Epithelial cell of prostate (primary cell): ENCODE measurements at regions not wholly inside any gene's neighbourhood (a gene's known extent, or its start where the extent isn't known, plus 50 kb on each side); places are given as distances from the start of the nearest gene placed in this dataset.
A peak's percentile ranks its signal among the peaks of the same experiment; 100 is the strongest.
"Not testable (repeated sequence)": the region's sequence is repeated elsewhere in the genome, so short reads cannot be mapped to it uniquely, and the experiment has no call there.

Source experiments
- DNase-seq: peaks from one replicate; pipeline ENCODE4 v3.0.0-alpha.2; 2011; ENCODE audit warnings: low read depth, low spot score
- H3K27ac ChIP-seq: fragments of 450-650 bp; 2 replicates; pipeline ENCODE4 v1.5.1; 2017; ENCODE audit warnings: mild to moderate bottlenecking

DNA sequence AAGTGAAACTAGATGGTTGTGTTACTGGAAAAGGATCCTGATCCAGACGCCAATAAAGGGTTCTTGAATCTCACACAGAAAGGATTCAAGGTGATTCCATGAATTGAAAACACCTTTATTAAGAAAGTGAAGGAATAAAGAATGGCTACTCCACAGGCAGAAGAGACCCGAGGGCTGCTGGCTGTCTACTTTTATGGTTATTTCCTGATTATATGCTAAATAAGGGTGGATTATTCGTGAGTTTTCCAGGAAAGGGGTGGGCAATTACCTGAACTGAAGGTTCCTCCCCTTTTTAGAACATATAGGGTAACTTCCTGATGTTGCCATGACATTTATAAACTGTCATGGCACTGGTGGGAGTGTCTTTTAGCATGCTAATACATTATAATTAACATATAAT, 50.9 kb upstream of the WARS2 start:
- no peak overlapping the region for H3K27ac ChIP-seq
- no peak for DNase-seq

DNA sequence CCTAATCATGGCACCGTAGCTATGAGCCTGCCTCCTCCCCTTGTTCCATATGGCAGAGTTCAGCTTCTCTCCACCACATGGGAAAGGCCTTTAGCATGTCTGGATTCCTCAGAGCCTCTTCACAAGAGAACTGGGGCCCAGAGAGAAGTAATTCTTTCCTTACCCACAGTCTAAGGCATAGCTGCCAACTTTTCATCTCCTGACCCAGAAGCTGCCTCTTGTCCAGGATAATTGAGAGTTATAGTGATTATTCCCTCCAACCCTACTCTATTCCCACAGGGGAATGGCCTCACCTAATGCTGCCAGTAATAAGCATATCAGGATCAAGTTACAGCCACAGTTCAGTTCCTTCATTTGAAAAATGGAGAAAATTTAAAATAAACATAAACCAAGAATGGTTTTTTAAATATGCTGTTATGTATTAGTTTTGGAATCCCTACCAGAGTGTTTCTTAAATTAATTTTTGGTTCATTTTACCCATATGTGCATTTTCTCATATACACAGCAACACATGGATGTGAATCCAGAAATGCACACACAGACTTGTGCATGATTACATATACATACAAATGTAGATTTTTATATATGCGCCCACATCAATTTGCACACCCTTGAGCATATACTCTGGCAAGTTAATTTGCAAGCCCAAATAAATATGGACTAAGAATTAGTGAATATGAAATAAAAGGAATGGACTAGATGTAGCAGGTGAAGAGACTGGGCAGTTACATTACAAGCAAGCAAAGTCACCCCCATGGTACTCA, 63.9 kb upstream of the WARS2 start:
- no peak overlapping the region for H3K27ac ChIP-seq
- DNase-seq = no peak

DNA sequence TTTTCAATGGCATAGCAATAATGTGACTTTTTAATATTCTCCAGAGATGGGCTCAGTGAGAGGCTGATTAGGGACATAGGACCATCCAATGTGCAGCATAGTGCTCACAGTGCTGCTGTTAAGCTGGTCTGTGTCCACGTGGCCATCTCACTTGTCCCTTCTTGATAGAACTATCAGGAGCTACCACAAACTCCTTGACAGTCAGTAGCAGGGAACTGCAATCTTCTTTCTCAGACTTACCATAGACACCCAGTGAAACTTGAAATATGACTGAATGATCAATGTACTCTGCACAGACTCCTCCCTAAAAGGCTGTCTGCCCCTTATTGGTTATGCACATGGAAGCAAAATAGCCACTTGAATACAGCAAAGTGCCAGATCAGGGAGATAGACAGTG, 64.5 kb upstream of the WARS2 start:
- H3K27ac ChIP-seq = no peak overlapping the region
- DNase-seq = no peak

DNA sequence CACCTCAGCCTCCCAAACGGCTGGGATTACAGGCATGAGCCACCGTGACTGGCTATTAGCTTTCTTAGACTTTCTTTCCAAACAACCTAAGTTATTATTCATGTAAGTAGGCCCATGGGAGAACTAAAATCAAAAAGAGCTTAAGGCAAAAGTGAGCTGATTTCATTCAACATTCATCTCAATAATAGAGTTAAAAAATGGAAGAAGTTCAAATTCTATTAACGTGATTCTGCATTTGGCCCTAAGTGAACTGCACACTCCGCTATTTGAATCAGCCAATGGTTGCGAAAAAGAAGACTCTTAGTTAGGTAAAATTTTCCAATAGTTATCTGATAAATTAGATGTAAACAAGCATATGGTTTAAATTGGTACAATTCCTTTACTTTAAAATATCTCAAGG, 68.6 kb upstream of the WARS2 start:
- no peak for DNase-seq
- H3K27ac ChIP-seq = no peak overlapping the region

DNA sequence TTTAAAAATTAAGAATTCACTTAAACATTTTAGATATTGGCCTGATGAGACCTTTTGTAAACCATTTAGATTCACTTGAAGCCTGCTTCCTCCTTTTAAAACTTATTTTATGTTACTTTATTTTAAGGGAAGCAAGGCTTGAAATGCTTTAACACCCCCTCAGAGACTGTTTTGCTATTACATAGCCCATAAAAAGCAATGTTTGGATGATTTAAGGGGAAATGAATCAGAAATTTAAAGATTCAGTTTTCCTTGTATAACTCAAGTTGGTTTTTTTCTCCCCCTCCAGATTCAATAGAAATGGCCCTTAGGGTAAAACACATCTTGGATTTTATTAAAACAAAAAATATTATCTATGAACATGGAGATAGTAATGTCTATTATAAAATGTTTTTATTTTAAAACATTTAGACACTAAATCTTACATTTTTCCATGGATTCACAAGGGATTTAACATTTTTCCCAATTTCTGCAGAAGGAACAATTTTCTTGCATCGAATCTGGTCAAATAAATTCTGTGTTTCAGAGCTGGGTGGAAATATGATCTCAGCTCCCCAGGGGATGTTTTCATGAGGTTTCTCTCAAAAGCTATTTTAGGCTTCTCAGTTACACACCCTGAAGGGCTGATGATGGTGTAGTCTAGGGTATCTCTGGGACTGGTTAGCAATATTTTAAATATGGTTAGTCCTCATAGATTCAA, 69.3 kb upstream of the WARS2 start:
- H3K27ac ChIP-seq = no peak overlapping the region
- no peak for DNase-seq

DNA sequence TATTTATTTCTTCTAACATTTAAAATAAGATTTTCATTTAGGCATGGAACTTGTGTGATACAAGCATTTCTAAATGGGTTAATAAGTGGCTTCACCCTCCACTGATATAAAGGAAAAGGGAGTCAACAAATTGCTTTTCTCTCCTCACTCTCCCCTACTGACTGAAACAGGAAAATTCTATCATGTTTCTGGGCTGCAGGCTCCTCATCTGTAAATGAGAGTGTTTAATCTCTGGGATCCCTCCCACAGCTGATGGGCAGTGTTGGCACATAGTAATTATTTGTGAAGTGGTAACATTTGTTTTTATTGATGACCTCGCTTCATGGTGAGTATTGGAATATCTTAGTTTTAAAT, 69.8 kb upstream of the WARS2 start:
- H3K27ac ChIP-seq = no peak overlapping the region
- no peak for DNase-seq

DNA sequence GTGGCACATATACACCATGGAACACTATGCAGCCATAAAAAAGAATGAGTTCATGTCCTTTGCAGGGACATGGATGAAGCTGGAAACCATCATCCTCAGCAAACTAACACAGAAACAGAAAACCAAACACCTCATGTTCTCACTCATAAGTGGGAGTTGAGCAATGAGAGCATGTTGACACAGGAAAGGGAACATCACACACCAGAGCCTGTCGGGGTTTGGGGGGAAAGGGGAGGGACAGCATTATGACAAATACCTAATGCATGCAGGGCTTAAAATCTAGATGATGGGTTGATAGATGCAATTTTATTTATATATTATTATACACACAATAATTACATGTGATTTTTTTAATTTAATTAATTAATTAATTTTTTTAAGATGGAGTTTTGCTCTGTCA, 72.8 kb upstream of the WARS2 start:
- peak; percentile 12 for DNase-seq
- H3K27ac ChIP-seq = not testable (repeated sequence)

DNA sequence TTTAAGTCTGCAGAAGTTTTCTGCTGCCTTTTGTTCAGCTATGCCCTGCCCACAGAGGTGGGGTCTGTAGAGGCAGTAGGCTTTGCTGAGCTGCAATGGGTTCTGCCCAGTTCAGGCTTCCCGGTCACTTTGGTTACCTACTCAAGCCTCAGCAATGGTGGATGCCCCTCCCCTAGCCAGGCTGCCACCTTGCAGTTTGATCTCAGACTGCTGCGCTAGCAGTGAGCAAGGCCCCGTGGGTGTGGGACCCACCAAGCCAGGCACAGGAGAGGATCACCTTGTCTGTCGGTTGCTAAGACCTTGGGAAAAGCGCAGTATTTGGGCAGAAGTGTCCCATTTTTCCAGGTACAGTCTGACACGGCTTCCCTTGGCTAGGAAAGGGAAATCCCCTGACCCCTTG, 74.5 kb upstream of the WARS2 start:
- DNase-seq, H3K27ac ChIP-seq: not testable (repeated sequence)

DNA sequence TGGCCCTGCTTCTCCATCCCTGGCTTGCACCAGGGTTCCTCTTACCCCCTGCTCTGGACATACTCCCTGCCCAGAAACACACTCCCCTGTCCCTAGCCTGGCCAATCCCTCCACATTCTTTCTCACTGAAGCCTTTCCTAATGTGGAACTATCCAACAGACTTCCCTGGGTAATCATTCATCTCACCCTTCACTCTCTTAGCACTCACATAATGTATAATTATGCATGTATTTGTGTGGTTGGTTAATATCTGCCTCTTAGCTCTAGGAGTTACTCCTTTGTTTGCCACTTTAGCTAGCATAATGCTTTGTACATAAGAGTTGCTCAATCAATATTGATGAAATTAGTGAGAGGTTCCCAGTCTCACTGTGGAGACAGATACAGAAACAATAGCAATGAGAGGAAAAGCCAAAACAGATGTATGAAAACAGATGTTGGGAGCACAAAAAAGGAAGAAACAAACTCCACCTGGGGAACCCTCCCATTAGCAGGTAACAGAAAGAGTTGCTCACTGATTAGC, 76.9 kb upstream of the WARS2 start:
- H3K27ac ChIP-seq = no peak overlapping the region
- DNase-seq = no peak

DNA sequence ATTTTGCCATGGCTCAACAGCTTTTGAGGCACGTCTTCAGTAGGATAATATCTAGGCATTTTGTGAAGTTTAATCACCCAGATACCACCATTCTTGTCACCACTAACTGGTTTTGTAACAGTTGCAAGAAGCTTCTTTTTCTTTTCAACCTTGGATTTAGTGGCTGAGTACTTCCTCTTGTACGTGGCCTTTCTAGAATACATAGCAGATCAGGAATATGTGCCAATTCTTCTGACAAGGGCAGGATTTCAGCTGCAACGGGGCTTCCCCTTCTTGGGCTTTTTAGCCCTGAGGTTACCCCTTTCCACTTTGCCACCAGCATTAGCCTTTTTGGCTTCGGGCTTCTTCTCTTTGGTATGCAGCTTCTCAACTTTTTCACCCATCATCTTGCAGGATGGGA, 79.3 kb upstream of the WARS2 start:
- no peak for DNase-seq
- H3K27ac ChIP-seq = no peak overlapping the region

DNA sequence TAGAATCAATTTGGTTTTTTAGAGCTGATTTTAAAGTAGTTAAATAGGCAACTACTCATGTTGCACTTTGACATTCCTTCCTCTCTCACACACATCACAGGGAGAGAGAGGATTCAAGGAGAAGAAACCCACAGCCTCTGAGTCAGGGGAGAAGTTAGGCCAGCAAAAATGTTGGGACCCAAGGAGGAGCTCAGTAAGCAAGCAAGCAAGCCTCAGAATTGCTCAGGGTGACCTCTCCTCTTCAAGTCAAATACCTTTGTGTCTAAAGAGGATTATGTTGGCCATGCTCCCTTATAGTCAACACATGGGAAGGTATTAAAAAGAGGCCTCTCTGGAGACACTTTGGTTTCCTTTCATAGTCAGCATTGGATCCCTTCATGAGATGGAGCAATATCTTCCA, 80.5 kb upstream of the WARS2 start:
- no peak overlapping the region for H3K27ac ChIP-seq
- no peak for DNase-seq

DNA sequence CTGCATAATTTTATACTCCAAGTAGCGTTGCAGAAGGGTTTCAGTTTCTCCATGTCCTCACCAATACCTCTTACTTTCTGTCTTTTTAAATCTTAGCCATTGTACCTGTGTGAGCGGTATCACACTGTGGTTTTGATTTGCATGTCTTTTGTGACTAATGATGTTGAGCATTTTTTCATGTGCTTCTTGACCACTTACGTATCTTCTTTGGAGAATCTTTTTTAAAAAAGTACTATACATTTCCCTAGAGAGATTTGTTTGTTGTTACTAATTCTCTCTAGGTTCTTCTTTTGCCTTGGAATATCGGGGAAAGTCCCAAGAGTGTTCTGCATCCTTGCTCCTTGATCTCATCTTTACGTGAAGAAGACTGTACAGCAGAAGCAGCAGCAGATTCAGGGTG, 81.8 kb upstream of the WARS2 start:
- no peak overlapping the region for H3K27ac ChIP-seq
- DNase-seq = no peak

DNA sequence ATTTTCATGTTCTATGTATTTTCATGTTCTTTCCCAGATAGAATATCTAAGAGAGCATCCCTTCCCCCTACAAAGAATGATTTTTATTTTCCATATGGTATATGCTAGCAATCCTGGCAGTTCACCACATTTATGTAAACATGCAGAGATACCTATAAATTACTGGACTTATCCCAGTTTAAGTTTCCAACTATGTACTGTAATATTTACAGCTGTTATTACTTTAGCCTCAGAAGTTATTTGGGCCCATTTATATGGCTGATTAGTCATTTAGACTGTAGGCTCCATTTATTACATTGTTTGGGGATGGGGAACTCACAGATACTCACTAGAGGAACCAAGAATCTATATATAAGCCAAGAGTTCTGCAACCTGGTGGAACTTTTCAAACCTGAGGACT, 84.8 kb upstream of the WARS2 start:
- no peak for DNase-seq
- no peak overlapping the region for H3K27ac ChIP-seq

DNA sequence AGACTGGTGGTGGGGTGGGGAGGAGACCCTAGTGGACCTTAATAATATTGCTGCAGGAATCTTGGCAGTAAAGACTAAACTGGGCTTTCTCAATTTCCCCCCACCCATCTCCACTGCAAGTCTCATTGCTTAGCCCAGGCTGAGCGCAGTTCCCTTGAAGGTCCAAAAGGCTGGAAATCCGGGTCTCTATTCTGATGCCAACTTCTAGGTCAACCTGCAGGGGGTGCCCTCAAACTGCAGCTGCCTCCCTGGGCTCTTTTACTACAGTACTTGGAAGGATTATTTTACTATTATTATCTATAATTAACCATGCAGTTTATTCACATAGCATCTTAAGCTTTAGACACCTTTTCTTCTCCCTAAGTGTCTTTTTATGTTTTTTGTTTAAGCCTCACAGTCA, 85.4 kb upstream of the WARS2 start:
- H3K27ac ChIP-seq = no peak overlapping the region
- no peak for DNase-seq

DNA sequence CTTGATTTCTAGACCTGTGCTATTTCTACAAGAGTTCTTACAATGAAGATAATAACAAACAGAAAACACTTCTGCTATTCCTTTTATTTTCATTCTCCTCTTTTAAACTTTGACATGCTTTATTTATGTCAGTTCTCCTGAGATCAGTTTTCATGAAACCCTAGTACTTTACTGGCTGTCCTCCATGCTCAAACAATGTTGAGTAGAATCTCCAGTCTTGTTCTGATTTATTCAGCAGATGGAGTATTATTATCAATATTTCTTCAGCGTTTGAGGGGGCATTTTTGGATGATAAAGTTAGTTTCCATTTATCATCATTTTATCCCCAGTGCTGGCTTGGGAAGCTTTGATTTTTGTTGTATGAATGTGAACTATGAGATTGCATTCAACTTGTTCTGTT, 85.9 kb upstream of the WARS2 start:
- H3K27ac ChIP-seq = no peak overlapping the region
- no peak for DNase-seq

DNA sequence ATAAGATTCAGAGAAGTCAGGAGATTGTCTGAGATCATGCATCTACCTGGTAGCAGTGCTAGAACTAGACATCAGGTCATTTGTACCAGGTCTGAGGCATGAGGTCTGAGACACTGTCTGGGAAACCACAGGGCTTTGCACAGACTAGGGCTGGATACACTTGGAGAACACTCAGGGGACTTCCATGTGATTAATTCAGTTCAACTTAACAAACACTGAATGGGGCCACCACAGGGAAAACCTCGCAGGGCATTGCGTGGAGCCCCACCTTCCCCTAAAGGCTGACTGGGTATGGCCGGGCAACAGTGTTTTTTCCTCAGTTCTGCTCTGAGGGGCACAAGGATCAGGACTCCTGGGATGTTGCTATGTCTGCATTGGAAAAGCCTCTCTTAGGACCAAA, 86.5 kb upstream of the WARS2 start:
- DNase-seq = no peak
- H3K27ac ChIP-seq = no peak overlapping the region

DNA sequence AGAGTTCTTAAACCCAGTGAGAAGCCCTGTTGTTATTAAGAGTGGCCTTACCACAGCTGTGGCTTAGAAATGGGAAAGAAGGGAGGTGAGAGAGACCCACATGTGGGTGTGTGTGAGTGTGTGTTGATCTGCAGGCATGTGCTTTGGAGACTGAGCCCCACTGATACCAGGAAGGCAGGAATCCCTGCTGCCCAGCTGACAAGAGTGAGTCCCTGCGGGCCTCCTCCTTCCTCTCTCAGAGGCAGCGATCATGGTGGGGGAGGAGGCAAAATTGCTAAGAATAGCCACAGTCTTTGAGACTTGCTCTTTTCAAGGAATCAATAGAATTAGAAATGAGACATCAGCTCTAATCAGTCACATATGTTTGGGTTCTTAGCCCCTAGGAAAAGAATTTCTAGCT, 87.0 kb upstream of the WARS2 start:
- no peak for DNase-seq
- H3K27ac ChIP-seq = no peak overlapping the region

DNA sequence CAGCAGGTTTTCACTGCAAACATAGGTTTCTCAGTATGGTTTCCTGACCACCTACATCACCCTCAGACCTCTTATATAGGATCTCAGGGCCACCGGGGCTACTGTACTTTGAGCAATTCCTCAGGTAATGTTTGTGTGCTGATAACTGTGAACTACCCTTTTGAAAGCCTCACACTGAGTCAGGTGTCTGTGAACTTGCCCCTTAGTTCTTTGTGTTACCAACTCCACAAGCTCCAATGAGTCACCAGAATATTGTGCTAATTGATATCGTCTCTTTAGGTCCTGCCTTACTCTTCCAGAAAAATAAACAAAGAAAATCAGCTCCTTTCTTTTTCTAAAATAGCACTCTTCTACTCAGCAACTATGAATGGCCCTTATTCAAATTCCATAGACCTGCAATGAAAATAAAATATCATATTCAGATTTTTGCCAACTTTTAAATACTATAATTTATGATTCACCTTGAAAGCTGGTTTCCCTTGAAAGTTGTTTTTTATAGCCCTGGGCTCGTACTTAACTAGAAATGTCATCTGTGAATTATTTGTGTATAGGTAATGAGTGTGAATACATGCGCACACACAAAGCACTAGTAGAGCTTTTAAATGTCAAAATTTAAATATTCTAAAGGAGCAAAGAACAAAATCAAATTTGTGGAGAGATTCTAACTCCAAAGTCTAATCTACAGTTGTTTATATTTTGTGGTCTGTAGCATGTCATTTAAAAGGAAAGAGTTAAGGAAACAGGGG, 88.1 kb upstream of the WARS2 start:
- peak; percentile 14 for DNase-seq
- no peak overlapping the region for H3K27ac ChIP-seq

DNA sequence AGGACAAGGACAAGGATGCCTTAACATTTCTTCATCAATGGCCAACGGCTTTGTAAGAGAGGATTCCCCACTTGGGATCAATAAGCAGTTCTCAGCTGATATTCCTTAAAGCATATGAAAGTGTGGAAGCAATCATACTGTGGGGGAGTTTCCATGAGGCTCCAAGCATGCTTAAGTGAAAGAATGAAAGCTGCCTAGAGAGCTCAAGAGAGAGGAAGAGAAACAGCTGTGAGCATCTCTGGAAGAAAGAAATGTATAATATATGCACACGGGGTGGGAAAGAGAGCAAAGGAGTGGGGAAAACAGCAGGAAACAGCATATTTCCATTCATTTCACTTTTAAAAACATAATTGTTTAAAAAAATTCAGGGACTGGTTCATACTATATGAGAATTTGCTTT, 94.7 kb upstream of the WARS2 start:
- no peak overlapping the region for H3K27ac ChIP-seq
- no peak for DNase-seq

DNA sequence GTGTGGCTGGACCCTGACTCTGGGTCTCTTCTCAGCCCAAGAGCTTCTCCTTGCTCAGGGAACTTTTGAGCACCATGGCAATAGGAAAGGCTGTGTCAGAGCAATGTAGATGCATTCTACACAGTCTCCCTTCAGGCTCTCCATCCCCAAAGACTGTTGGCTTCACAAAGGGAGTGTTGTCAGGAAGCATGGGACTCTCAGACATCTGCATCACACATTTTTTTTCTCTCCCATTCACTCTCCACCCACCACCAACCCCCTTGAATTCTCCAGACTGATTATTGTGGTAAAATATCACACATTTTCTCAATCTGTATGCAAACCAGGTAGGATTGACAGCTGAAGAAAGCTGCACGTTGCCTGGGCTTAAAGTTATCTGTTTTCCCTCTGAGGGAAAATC, 105.4 kb upstream of the WARS2 start:
- H3K27ac ChIP-seq = no peak overlapping the region
- no peak for DNase-seq

DNA sequence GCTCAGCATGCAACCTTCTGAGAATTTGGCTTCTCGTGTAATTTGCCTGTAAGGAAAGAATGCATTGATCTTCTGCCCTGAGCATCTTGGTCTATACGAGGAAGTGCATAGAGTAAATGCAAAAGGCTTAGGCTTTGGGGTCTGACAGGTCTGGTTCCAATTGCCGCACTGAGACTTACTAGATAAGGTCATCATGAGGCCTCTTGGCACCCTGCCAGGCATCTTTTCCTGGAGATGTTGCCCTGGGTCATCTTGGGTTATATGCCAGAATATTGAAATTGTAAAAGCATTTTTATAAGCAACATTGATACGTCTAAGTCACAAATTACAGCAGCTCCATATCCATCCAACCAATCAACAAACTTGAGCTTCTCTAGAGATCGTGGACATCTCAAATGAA, 108.8 kb upstream of the WARS2 start:
- H3K27ac ChIP-seq = no peak overlapping the region
- DNase-seq = no peak
